ENCODE measurements at regions not wholly inside any gene's neighbourhood (a gene's known extent, or its start where the extent isn't known, plus 50 kb on each side); places are given as distances from the start of the nearest gene placed in this dataset.

DNA sequence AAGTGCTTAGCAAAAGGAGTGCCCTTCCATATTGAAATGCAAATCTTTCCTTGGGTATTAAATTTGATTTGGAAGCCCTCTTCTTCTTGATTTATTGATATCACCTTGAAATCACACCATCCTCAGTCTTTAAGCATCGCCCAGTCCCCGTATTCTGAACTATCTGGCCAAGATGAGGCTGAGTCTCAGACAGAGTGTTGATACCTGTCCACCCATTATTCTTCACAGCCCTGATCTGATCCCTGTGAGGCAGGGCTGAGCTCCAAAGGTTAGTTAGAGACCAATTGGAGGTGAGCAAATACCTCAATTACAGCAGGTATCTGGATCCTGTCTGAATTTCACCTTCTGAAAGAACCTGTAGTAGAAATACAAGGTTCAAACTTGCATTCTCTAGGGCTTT lies 326.3 kb downstream of the FAT3 start:
- H3K27ac Mint-ChIP-seq: peak overlapping the region; percentile 86

More for the DNA sequence above, 326.3 kb downstream of the FAT3 start:
- Histone ChIP-seq H3K27ac (ENCODE audit: low read depth) (no peak overlapping the region), H3K79me2 (replicated peaks; ENCODE audit: insufficient read depth) (peaks cover 11% of the 10 kb centered on the region; the same call in 1 of the 2 replicates), H3K4me3 (no peak overlapping the region), H3K36me3 (ENCODE audit: insufficient read depth) (no peaks in the 10 kb centered on the region), H3F3A (replicated peaks; ENCODE audit: low read depth) (no peaks in the 10 kb centered on the region), H3K4me2 (peak overlapping the region; percentile 39), H2AFZ (no peak overlapping the region), H3K4me1 (ENCODE audit: insufficient read depth) (peaks cover 66% of the 10 kb centered on the region), H3K9me2 (ENCODE audit: insufficient read depth) (no peaks in the 10 kb centered on the region), H3K27me3 (ENCODE audit: insufficient read depth) (no peaks in the 10 kb centered on the region), H4K20me1 (replicated peaks; ENCODE audit: insufficient read depth) (no peaks in the 10 kb centered on the region)
- no peaks in the 10 kb centered on the region for H3K9me3 Mint-ChIP-seq
- H3K4me1 Mint-ChIP-seq: peaks cover 61% of the 10 kb centered on the region
- TF ChIP-seq EZH2 (IDR thresholded peaks at IDR 0.05; ENCODE audit: low read depth, unreplicated experiment) (no peak), POLR2AphosphoS5 (IDR thresholded peaks at IDR 0.05; ENCODE audit: low read depth) (no peak), STAT1 (IDR thresholded peaks at IDR 0.05; ENCODE audit: unreplicated experiment) (no peak), ZNF114 (CRISPR knock-in tag; IDR thresholded peaks at IDR 0.05) (no peak), JUNB (IDR thresholded peaks at IDR 0.05; ENCODE audit: unreplicated experiment) (no peak), NANOG (IDR thresholded peaks at IDR 0.05; ENCODE audit: borderline replicate concordance) (no peak), ZNF331 (CRISPR knock-in tag; IDR thresholded peaks at IDR 0.05; ENCODE audit: low read depth) (no peak), CREB1 (CRISPR knock-in tag; IDR thresholded peaks at IDR 0.05; ENCODE audit: low read depth) (no peak), EZH2phosphoT487 (IDR thresholded peaks at IDR 0.05; ENCODE audit: unreplicated experiment) (no peak)
- TF ChIP-seq, protein P1, sequence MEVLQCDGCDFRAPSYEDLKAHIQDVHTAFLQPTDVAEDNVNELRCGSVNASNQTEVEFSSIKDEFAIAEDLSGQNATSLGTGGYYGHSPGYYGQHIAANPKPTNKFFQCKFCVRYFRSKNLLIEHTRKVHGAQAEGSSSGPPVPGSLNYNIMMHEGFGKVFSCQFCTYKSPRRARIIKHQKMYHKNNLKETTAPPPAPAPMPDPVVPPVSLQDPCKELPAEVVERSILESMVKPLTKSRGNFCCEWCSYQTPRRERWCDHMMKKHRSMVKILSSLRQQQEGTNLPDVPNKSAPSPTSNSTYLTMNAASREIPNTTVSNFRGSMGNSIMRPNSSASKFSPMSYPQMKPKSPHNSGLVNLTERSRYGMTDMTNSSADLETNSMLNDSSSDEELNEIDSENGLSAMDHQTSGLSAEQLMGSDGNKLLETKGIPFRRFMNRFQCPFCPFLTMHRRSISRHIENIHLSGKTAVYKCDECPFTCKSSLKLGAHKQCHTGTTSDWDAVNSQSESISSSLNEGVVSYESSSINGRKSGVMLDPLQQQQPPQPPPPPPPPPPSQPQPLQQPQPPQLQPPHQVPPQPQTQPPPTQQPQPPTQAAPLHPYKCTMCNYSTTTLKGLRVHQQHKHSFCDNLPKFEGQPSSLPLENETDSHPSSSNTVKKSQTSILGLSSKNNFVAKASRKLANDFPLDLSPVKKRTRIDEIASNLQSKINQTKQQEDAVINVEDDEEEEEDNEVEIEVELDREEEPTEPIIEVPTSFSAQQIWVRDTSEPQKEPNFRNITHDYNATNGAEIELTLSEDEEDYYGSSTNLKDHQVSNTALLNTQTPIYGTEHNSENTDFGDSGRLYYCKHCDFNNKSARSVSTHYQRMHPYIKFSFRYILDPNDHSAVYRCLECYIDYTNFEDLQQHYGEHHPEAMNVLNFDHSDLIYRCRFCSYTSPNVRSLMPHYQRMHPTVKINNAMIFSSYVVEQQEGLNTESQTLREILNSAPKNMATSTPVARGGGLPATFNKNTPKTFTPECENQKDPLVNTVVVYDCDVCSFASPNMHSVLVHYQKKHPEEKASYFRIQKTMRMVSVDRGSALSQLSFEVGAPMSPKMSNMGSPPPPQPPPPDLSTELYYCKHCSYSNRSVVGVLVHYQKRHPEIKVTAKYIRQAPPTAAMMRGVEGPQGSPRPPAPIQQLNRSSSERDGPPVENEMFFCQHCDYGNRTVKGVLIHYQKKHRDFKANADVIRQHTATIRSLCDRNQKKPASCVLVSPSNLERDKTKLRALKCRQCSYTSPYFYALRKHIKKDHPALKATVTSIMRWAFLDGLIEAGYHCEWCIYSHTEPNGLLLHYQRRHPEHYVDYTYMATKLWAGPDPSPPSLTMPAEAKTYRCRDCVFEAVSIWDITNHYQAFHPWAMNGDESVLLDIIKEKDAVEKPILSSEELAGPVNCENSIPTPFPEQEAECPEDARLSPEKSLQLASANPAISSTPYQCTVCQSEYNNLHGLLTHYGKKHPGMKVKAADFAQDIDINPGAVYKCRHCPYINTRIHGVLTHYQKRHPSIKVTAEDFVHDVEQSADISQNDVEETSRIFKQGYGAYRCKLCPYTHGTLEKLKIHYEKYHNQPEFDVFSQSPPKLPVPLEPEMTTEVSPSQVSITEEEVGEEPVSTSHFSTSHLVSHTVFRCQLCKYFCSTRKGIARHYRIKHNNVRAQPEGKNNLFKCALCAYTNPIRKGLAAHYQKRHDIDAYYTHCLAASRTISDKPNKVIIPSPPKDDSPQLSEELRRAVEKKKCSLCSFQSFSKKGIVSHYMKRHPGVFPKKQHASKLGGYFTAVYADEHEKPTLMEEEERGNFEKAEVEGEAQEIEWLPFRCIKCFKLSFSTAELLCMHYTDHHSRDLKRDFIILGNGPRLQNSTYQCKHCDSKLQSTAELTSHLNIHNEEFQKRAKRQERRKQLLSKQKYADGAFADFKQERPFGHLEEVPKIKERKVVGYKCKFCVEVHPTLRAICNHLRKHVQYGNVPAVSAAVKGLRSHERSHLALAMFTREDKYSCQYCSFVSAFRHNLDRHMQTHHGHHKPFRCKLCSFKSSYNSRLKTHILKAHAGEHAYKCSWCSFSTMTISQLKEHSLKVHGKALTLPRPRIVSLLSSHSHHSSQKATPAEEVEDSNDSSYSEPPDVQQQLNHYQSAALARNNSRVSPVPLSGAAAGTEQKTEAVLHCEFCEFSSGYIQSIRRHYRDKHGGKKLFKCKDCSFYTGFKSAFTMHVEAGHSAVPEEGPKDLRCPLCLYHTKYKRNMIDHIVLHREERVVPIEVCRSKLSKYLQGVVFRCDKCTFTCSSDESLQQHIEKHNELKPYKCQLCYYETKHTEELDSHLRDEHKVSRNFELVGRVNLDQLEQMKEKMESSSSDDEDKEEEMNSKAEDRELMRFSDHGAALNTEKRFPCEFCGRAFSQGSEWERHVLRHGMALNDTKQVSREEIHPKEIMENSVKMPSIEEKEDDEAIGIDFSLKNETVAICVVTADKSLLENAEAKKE (CRISPR knock-in tag; IDR thresholded peaks at IDR 0.05): no peak
- TF ChIP-seq, protein P2, sequence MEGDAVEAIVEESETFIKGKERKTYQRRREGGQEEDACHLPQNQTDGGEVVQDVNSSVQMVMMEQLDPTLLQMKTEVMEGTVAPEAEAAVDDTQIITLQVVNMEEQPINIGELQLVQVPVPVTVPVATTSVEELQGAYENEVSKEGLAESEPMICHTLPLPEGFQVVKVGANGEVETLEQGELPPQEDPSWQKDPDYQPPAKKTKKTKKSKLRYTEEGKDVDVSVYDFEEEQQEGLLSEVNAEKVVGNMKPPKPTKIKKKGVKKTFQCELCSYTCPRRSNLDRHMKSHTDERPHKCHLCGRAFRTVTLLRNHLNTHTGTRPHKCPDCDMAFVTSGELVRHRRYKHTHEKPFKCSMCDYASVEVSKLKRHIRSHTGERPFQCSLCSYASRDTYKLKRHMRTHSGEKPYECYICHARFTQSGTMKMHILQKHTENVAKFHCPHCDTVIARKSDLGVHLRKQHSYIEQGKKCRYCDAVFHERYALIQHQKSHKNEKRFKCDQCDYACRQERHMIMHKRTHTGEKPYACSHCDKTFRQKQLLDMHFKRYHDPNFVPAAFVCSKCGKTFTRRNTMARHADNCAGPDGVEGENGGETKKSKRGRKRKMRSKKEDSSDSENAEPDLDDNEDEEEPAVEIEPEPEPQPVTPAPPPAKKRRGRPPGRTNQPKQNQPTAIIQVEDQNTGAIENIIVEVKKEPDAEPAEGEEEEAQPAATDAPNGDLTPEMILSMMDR (conservative IDR thresholded peaks at IDR 0.05; ENCODE audit: low read depth in 2 of 2): no peak
- TF ChIP-seq, protein P3, sequence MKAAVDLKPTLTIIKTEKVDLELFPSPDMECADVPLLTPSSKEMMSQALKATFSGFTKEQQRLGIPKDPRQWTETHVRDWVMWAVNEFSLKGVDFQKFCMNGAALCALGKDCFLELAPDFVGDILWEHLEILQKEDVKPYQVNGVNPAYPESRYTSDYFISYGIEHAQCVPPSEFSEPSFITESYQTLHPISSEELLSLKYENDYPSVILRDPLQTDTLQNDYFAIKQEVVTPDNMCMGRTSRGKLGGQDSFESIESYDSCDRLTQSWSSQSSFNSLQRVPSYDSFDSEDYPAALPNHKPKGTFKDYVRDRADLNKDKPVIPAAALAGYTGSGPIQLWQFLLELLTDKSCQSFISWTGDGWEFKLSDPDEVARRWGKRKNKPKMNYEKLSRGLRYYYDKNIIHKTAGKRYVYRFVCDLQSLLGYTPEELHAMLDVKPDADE (IDR thresholded peaks at IDR 0.05): no peak
- TF ChIP-seq, protein P4, sequence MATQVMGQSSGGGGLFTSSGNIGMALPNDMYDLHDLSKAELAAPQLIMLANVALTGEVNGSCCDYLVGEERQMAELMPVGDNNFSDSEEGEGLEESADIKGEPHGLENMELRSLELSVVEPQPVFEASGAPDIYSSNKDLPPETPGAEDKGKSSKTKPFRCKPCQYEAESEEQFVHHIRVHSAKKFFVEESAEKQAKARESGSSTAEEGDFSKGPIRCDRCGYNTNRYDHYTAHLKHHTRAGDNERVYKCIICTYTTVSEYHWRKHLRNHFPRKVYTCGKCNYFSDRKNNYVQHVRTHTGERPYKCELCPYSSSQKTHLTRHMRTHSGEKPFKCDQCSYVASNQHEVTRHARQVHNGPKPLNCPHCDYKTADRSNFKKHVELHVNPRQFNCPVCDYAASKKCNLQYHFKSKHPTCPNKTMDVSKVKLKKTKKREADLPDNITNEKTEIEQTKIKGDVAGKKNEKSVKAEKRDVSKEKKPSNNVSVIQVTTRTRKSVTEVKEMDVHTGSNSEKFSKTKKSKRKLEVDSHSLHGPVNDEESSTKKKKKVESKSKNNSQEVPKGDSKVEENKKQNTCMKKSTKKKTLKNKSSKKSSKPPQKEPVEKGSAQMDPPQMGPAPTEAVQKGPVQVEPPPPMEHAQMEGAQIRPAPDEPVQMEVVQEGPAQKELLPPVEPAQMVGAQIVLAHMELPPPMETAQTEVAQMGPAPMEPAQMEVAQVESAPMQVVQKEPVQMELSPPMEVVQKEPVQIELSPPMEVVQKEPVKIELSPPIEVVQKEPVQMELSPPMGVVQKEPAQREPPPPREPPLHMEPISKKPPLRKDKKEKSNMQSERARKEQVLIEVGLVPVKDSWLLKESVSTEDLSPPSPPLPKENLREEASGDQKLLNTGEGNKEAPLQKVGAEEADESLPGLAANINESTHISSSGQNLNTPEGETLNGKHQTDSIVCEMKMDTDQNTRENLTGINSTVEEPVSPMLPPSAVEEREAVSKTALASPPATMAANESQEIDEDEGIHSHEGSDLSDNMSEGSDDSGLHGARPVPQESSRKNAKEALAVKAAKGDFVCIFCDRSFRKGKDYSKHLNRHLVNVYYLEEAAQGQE (IDR thresholded peaks at IDR 0.05; ENCODE audit: unreplicated experiment): no peak
- H3K27me3 Mint-ChIP-seq (ENCODE audit: insufficient read depth, low read depth, poor library complexity): peaks cover 6% of the 10 kb centered on the region
- ATAC-seq: peak; percentile 45
- H3K36me3 Mint-ChIP-seq (ENCODE audit: low read depth): no peaks in the 10 kb centered on the region
- no peak for DNase-seq (ENCODE audit: low spot score)
- H3K4me3 Mint-ChIP-seq: peak overlapping the region; percentile 48; the same call in 2 of the 3 replicates

All from GM23338 (cell line).